ENCODE measurements at regions not wholly inside any gene's neighbourhood (a gene's known extent, or its start where the extent isn't known, plus 50 kb on each side); places are given as distances from the start of the nearest gene placed in this dataset.

- no peak for TF ChIP-seq POLR2A (IDR thresholded peaks at IDR 0.05)
- no peak for TF ChIP-seq CTCF (IDR thresholded peaks at IDR 0.05)
Measured at GRCh38 chr16:34743115-34743514, 1283.7 kb downstream of the TP53TG3F start.
